ENCODE measurements at regions not wholly inside any gene's neighbourhood (a gene's known extent, or its start where the extent isn't known, plus 50 kb on each side); places are given as distances from the start of the nearest gene placed in this dataset.

DNA sequence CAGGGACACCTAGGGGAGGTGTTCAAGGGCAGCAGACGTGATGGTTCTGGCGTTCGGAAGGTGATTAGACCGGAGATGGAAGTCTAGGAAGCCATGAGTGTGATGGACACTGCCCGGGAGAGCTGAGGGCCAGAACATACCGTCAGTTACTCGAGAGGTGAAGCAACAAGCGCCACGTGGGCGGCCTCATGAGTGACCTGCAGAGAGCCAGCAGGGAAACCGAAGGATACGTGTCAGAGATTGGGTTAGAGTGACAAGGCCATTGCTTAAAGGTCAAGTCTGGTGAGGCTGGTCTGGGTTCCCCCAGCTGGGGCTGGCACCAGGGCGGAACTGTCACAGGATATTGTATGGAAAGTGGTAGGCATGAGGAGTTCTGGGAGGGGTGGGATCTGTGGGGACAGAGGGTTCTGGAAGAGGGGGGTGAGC is 60.0 kb downstream of the C9orf50 start:
- TF ChIP-seq CTCF (conservative IDR thresholded peaks at IDR 0.05; ENCODE audit: low read depth, low read length), result no peak
- TF ChIP-seq EZH2 (IDR thresholded peaks at IDR 0.05; ENCODE audit: borderline replicate concordance, low read depth, low read length, poor library complexity, severe bottlenecking), result no peak
